Nephron progenitor cell (in vitro differentiated cells): ENCODE measurements at regions not wholly inside any gene's neighbourhood (a gene's known extent, or its start where the extent isn't known, plus 50 kb on each side); places are given as distances from the start of the nearest gene placed in this dataset.
A peak's percentile ranks its signal among the peaks of the same experiment; 100 is the strongest.

Source experiments
- DNase-seq: peaks from one replicate; pipeline ENCODE4 v3.0.0; 2021
- H3K27ac Mint-ChIP-seq: 2 replicates; pipeline ENCODE4 v1.8.0; 2021; ENCODE audit warnings: mild to moderate bottlenecking, moderate library complexity, mixed read lengths
- H3K27me3 Mint-ChIP-seq: 2 replicates; pipeline ENCODE4 v1.8.0; 2021; ENCODE audit warnings: mild to moderate bottlenecking, low read depth, mixed read lengths; ENCODE audit not compliant: poor library complexity
- H3K36me3 Mint-ChIP-seq: 2 replicates; pipeline ENCODE4 v1.8.0; 2021; ENCODE audit warnings: low read depth, mixed read lengths
- H3K4me1 Mint-ChIP-seq: 2 replicates; pipeline ENCODE4 v1.8.0; 2021; ENCODE audit warnings: mixed read lengths
- H3K4me3 Mint-ChIP-seq: 2 replicates; pipeline ENCODE4 v1.8.0; 2021; ENCODE audit warnings: mild to moderate bottlenecking, moderate library complexity, mixed read lengths
- H3K9me3 Mint-ChIP-seq: 2 replicates; pipeline ENCODE4 v1.8.0; 2021; ENCODE audit warnings: mild to moderate bottlenecking, moderate library complexity, mixed read lengths
- TF ChIP-seq, protein P1 (sequence below): fragments of 200-600 bp; sonication (generic); IDR thresholded peaks from 2 replicates; pipeline ENCODE4 v1.5.0; 2021; ENCODE audit warnings: antibody characterized with exemption

DNA sequence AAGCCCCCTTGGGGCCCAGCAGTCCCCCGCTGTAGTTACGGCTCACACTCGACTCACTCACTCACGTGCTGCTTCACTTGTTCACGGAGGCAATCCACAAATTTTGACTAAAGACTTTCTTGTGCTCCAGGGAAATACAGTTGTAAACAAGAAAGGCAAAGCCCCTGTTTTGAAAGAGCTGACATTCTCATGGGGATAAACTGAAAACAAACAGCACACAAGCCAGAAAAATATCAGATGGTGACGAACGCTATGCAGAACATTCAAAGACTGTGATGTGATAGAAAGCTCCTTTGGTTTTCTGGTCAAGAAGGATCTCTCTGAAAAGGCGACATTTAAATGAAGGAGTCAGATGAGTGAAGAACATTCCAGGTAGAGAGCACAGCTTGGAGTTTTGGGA is 385.3 kb upstream of the SMIM21 start:
- Mint-ChIP-seq H3K36me3 (peaks cover 6% of the 10 kb centered on the region), H3K4me1 (peaks cover 51% of the 10 kb centered on the region), H3K4me3 (no peak overlapping the region), H3K9me3 (peaks cover 19% of the 10 kb centered on the region), H3K27ac (no peak overlapping the region), H3K27me3 (no peaks in the 10 kb centered on the region)
- TF ChIP-seq, protein P1, sequence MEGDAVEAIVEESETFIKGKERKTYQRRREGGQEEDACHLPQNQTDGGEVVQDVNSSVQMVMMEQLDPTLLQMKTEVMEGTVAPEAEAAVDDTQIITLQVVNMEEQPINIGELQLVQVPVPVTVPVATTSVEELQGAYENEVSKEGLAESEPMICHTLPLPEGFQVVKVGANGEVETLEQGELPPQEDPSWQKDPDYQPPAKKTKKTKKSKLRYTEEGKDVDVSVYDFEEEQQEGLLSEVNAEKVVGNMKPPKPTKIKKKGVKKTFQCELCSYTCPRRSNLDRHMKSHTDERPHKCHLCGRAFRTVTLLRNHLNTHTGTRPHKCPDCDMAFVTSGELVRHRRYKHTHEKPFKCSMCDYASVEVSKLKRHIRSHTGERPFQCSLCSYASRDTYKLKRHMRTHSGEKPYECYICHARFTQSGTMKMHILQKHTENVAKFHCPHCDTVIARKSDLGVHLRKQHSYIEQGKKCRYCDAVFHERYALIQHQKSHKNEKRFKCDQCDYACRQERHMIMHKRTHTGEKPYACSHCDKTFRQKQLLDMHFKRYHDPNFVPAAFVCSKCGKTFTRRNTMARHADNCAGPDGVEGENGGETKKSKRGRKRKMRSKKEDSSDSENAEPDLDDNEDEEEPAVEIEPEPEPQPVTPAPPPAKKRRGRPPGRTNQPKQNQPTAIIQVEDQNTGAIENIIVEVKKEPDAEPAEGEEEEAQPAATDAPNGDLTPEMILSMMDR: no peak
- no peak for DNase-seq

DNA sequence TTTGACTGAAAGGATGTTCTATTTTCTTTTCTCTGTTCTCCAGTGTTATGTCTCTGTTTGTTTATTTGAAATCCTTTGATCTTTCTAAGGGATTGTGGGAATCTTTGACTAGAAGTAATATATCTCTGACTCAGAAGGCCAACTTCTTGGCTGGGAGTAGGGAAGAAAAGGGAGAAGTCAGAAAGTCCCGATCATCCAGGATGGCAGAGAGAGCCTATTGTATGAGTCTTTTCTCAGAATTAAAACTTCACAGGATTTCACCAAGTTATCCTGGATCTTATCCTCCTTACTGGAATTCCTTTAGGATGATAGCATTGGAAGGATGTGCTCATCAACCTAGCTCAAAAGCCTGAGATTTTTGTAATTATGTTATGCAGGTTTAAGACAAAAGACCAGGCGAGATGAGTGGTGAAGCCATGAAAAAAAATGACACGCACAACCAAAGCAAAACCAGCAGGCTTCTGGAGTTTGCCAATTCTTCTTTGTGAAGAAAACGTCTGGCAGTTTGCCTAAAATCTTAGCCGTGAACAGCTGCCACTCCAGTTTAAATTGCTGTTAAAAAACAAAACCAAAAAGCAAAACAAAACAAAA is 383.6 kb upstream of the SMIM21 start:
- TF ChIP-seq, protein P1: no peak

DNA sequence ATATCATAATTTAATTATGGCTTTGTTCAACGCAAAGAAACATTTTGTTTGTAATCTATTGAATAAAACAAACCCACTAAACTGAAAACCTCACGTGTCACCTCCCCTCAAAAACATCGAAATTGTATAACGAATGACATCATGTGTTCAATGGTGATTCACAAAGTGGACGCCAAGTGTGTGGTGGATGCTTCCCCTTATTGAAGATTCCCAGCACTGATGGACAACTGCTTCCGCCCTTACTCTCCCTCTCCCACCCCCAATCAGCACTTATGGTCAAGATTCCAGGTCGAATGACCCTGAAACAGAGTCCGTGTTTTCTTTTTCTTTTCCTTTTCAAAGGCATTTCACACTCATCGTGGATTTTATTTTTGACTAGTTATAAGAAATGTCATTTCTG is 383.0 kb upstream of the SMIM21 start:
- H3K27me3 Mint-ChIP-seq: no peaks in the 10 kb centered on the region
- DNase-seq: no peak
- H3K4me1 Mint-ChIP-seq: peaks cover 61% of the 10 kb centered on the region
- TF ChIP-seq, protein P1: no peak
- H3K9me3 Mint-ChIP-seq: peaks cover 19% of the 10 kb centered on the region
- peak overlapping the region; percentile 64 for H3K4me3 Mint-ChIP-seq
- H3K27ac Mint-ChIP-seq: peak overlapping the region; percentile 97
- H3K36me3 Mint-ChIP-seq: peaks cover 6% of the 10 kb centered on the region

More for the DNA sequence above, 383.6 kb upstream of the SMIM21 start:
- Mint-ChIP-seq H3K27ac (peak overlapping the region; percentile 97), H3K36me3 (peaks cover 6% of the 10 kb centered on the region), H3K9me3 (peaks cover 19% of the 10 kb centered on the region), H3K4me1 (peaks cover 59% of the 10 kb centered on the region), H3K27me3 (no peaks in the 10 kb centered on the region), H3K4me3 (peak overlapping the region; percentile 64)
- DNase-seq: no peak

DNA sequence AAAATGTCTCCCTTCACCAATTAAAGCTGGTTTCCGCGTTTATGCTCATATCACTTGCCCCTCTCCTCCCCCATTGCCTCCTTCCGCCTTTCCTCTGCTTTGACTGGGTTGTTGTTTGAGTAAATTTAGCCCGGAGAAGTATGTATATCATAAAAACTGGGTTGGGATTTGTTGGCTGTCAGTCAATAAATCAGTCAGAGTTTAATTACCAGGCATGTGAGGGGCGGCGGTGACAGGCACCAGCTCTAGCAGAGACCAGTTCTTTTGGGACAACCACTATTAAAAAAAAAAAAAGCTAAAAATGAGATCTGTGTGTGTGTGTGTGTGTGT is 382.4 kb upstream of the SMIM21 start:
- peak overlapping the region; percentile 85 for H3K27ac Mint-ChIP-seq
- H3K9me3 Mint-ChIP-seq: peaks cover 14% of the 10 kb centered on the region
- H3K4me1 Mint-ChIP-seq: peaks cover 68% of the 10 kb centered on the region
- TF ChIP-seq, protein P1: no peak
- no peaks in the 10 kb centered on the region for H3K27me3 Mint-ChIP-seq
- peak overlapping the region; percentile 53 for H3K4me3 Mint-ChIP-seq
- H3K36me3 Mint-ChIP-seq: peaks cover 5% of the 10 kb centered on the region
- peak; percentile 22 for DNase-seq

DNA sequence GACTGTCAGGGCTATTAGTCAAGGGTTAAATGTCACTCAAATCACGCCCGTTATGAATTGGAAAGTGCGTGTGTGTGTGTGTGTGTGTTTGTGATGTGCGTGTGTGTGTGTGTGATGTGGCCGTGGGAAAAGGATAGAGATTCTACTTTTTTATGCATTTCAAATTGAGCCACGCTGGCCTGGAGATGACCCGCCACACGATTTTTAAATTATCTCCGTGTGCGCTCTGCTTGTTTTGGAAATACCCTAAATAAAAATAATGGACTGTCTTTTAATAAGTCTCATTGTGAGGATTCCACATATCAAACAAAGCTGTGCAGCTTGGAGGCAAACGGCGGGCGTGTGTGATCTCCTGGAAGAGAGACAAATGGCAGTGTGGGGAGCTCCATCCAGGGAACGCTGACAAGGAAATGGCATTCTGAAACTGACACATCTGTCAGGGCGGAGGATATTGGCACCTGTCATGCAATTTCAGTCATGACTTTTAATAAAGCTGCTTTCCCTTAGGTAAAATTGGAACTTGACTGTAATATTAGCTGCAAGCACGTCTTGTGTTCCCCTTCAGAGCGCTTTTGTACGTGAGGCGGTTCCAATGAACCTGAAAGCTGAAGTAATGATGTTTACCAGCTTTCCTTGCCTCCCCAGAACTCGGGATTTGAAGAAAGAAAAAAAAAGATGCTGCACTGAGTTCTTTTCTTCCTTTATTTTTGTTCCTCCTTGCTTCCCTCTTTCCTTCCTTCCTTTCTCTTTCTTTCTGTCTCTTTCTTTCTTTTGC is 381.8 kb upstream of the SMIM21 start:
- Mint-ChIP-seq H3K36me3 (no peaks in the 10 kb centered on the region), H3K27me3 (no peaks in the 10 kb centered on the region), H3K4me1 (peaks cover 73% of the 10 kb centered on the region), H3K9me3 (peaks cover 9% of the 10 kb centered on the region), H3K4me3 (peak overlapping the region; percentile 53), H3K27ac (peak overlapping the region; percentile 85)
- TF ChIP-seq, protein P1: no peak
- DNase-seq: no peak

DNA sequence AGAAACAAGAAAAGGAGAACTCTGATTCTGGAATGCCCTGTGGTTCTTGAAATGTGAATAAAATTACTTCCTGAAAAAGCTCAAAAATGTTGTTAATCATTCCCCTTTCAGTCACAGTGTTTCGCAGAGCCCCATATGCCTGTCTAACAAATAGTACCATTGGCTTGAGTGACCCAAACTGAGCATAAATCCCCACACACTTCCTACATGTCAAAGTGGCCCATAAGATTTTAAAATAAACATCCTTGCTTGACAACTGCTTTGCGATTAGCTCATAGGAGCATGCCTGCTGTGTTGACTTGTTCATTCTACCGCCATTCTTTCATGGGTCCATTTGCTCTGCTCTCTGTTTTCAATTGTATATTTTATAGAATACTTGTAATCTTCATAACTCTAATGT is 377.8 kb upstream of the SMIM21 start:
- Mint-ChIP-seq H3K4me1 (peaks cover 64% of the 10 kb centered on the region), H3K27me3 (no peaks in the 10 kb centered on the region), H3K9me3 (peaks cover 4% of the 10 kb centered on the region), H3K36me3 (no peaks in the 10 kb centered on the region), H3K27ac (no peak overlapping the region), H3K4me3 (no peak overlapping the region)
- TF ChIP-seq, protein P1: no peak
- DNase-seq: no peak
